ENCODE measurements at regions not wholly inside any gene's neighbourhood (a gene's known extent, or its start where the extent isn't known, plus 50 kb on each side); places are given as distances from the start of the nearest gene placed in this dataset.

GRCh38 chr9:23538067-23538402 is 288.0 kb downstream of the ELAVL2 start:
- Mint-ChIP-seq H3K27me3 (no peaks in the 10 kb centered on the region), H3K4me1 (peaks cover 3 to 12% (median 12%) of the 10 kb centered on the region in 3 donors), H3K4me3 (peak overlapping the region; percentile 15 to 76 (median 35)), H3K27ac (no peak overlapping the region), H3K36me3 (peaks cover 0 to 1% (median 0%) of the 10 kb centered on the region in 3 donors), H3K9me3 (peaks cover 0 to 11% (median 4%) of the 10 kb centered on the region in 5 donors)
- Histone ChIP-seq H3K4me1 (ENCODE audit: insufficient read depth, low read length) (no peaks in the 10 kb centered on the region), H3K36me3 (ENCODE audit: insufficient read depth, low read length) (no peaks in the 10 kb centered on the region), H3K9me3 (ENCODE audit: low read length) (no peaks in the 10 kb centered on the region), H3K27me3 (ENCODE audit: insufficient read depth, low read length, poor library complexity, severe bottlenecking) (no peaks in the 10 kb centered on the region), H3K27ac (ENCODE audit: low read depth, low read length) (no peak overlapping the region), H3K4me3 (ENCODE audit: low read length) (no peak overlapping the region)
- no peak for DNase-seq
- ChIA-PET POLR2A (no interaction called here), CTCF (no interaction called here)

GRCh38 chr9:23538461-23539003 is 287.5 kb downstream of the ELAVL2 start:
- H3K36me3 ChIP-seq (ENCODE audit: insufficient read depth, low read length): no peaks in the 10 kb centered on the region
- DNase-seq: no peak
- POLR2A ChIA-PET: no interaction called here

DNA sequence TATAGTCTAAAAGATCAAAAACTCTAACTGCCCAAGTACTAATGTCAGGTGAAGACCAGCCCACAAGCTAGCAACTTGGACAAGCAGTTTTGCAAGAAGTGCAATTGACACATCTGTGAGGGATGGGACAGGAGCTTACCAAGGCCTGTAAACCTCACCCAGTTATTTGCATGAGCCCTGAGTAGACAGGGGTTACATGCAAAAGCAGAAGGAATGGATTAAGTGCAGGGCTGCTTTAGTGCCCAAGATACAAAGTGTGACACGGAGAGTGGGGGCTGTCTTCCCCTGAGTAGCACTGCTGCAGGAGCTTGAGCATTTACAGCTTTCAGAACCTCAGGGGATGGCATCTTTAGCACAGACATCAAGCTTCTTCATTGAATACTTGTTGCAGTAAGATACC is 286.7 kb downstream of the ELAVL2 start:
- Histone ChIP-seq H3K4me1 (ENCODE audit: insufficient read depth, low read length) (no peaks in the 10 kb centered on the region), H3K4me3 (ENCODE audit: low read length) (no peak overlapping the region), H3K27ac (ENCODE audit: low read depth, low read length) (no peak overlapping the region), H3K36me3 (ENCODE audit: insufficient read depth, low read length) (no peaks in the 10 kb centered on the region), H3K9me3 (ENCODE audit: low read length) (no peaks in the 10 kb centered on the region), H3K27me3 (ENCODE audit: insufficient read depth, low read length, poor library complexity, severe bottlenecking) (no peaks in the 10 kb centered on the region)
- H3K4me1 Mint-ChIP-seq: peaks cover 3 to 12% (median 12%) of the 10 kb centered on the region in 3 donors
- DNase-seq: no peak
- H3K9me3 Mint-ChIP-seq: peaks cover 0 to 11% (median 4%) of the 10 kb centered on the region in 5 donors
- CTCF ChIA-PET: no interaction called here
- no peak overlapping the region for H3K4me3 Mint-ChIP-seq
- POLR2A ChIA-PET: no interaction called here
- H3K27me3 Mint-ChIP-seq: no peaks in the 10 kb centered on the region
- peaks cover 0 to 1% (median 0%) of the 10 kb centered on the region in 3 donors for H3K36me3 Mint-ChIP-seq
- no peak overlapping the region for H3K27ac Mint-ChIP-seq

More at GRCh38 chr9:23538461-23539003, 287.5 kb downstream of the ELAVL2 start:
- Mint-ChIP-seq H3K27ac (no peak overlapping the region), H3K27me3 (no peaks in the 10 kb centered on the region), H3K9me3 (peaks cover 0 to 11% (median 4%) of the 10 kb centered on the region in 5 donors), H3K4me3 (peak overlapping the region in 2 of 7 donors; percentile 29 to 76), H3K36me3 (peaks cover 0 to 1% (median 0%) of the 10 kb centered on the region in 3 donors), H3K4me1 (peaks cover 3 to 12% (median 12%) of the 10 kb centered on the region in 3 donors)
- no peaks in the 10 kb centered on the region for H3K9me3 ChIP-seq (ENCODE audit: low read length)
- no peaks in the 10 kb centered on the region for H3K27me3 ChIP-seq (ENCODE audit: insufficient read depth, low read length, poor library complexity, severe bottlenecking)
- H3K27ac ChIP-seq (ENCODE audit: low read depth, low read length): no peak overlapping the region
- CTCF ChIA-PET: no interaction called here
- H3K4me3 ChIP-seq (ENCODE audit: low read length): no peak overlapping the region
- no peaks in the 10 kb centered on the region for H3K4me1 ChIP-seq (ENCODE audit: insufficient read depth, low read length)

DNA sequence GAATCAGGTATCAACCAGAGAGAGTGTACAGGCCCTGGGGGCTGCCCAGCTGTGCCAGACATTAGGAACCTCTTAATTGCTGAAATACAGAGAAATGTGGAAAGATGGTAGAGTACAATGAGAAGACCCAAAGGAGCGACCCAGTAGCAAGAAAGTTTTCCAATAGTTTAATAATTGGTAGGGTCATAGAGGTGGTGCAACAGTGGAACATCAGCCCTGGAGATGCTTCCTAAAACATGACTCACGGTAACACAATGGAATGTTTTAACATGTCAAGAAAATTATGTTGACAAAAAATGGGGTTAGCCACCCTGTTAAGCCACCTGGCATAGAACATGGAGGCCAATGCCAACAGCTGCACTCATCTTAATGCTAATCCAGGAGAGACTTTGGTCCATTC is 284.1 kb downstream of the ELAVL2 start:
- Histone ChIP-seq H3K4me1 (ENCODE audit: insufficient read depth, low read length) (no peaks in the 10 kb centered on the region), H3K27ac (ENCODE audit: low read depth, low read length) (no peak overlapping the region), H3K36me3 (ENCODE audit: insufficient read depth, low read length) (no peaks in the 10 kb centered on the region), H3K4me3 (ENCODE audit: low read length) (no peak overlapping the region), H3K9me3 (ENCODE audit: low read length) (no peaks in the 10 kb centered on the region), H3K27me3 (ENCODE audit: insufficient read depth, low read length, poor library complexity, severe bottlenecking) (no peaks in the 10 kb centered on the region)
- DNase-seq: no peak
- ChIA-PET CTCF (no interaction called here), POLR2A (no interaction called here)
- no peak overlapping the region for H3K4me3 Mint-ChIP-seq
- no peak overlapping the region for H3K27ac Mint-ChIP-seq
- H3K4me1 Mint-ChIP-seq: peaks cover 3 to 12% (median 11%) of the 10 kb centered on the region in 3 donors
- H3K36me3 Mint-ChIP-seq: peaks cover 0 to 4% (median 1%) of the 10 kb centered on the region in 3 donors
- H3K9me3 Mint-ChIP-seq: peaks cover 3 to 19% (median 8%) of the 10 kb centered on the region in 5 donors
- no peaks in the 10 kb centered on the region for H3K27me3 Mint-ChIP-seq

DNA sequence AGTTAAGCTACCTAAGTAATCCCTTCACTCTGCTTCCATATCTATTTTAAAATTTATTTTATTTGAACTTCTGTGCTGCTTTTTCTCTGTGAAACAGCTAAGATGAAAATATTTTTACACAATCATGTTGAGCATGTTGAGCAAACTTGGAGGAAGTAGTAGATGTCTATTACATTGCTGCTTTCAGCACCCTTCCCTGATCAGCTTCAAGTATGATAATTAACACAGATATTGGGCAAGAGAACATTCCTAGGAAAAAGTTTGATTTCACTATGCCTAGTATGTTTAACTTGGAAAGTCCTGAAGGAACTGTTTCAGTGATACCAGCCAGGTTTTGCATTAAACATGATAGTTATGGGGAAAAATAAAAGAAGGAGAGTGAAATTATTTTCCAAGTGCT is 283.6 kb downstream of the ELAVL2 start:
- H3K27me3 Mint-ChIP-seq: no peaks in the 10 kb centered on the region
- no peak for DNase-seq
- peaks cover 3 to 19% (median 7%) of the 10 kb centered on the region in 5 donors for H3K9me3 Mint-ChIP-seq
- no peak overlapping the region for H3K27ac Mint-ChIP-seq
- ChIA-PET CTCF (no interaction called here), POLR2A (no interaction called here)
- H3K9me3 ChIP-seq (ENCODE audit: low read length): no peaks in the 10 kb centered on the region
- H3K4me1 ChIP-seq (ENCODE audit: insufficient read depth, low read length): no peaks in the 10 kb centered on the region
- H3K27me3 ChIP-seq (ENCODE audit: insufficient read depth, low read length, poor library complexity, severe bottlenecking): no peaks in the 10 kb centered on the region
- H3K4me1 Mint-ChIP-seq: peaks cover 3 to 7% (median 7%) of the 10 kb centered on the region in 3 donors
- H3K4me3 ChIP-seq (ENCODE audit: low read length): no peak overlapping the region
- H3K4me3 Mint-ChIP-seq: no peak overlapping the region
- no peaks in the 10 kb centered on the region for H3K36me3 ChIP-seq (ENCODE audit: insufficient read depth, low read length)
- no peak overlapping the region for H3K27ac ChIP-seq (ENCODE audit: low read depth, low read length)
- peaks cover 0 to 4% (median 1%) of the 10 kb centered on the region in 3 donors for H3K36me3 Mint-ChIP-seq

- ChIA-PET POLR2A (no interaction called here), CTCF (no interaction called here)
- Mint-ChIP-seq H3K9me3 (peaks cover 3 to 20% (median 7%) of the 10 kb centered on the region in 5 donors), H3K4me3 (no peak overlapping the region), H3K27ac (no peak overlapping the region), H3K4me1 (peaks cover 2 to 5% (median 3%) of the 10 kb centered on the region in 3 donors), H3K36me3 (peaks cover 0 to 4% (median 1%) of the 10 kb centered on the region in 3 donors), H3K27me3 (no peaks in the 10 kb centered on the region)
- no peaks in the 10 kb centered on the region for H3K9me3 ChIP-seq (ENCODE audit: low read length)
- no peak overlapping the region for H3K27ac ChIP-seq (ENCODE audit: low read depth, low read length)
- no peak for DNase-seq
- H3K36me3 ChIP-seq (ENCODE audit: insufficient read depth, low read length): no peaks in the 10 kb centered on the region
- no peaks in the 10 kb centered on the region for H3K4me1 ChIP-seq (ENCODE audit: insufficient read depth, low read length)
- H3K27me3 ChIP-seq (ENCODE audit: insufficient read depth, low read length, poor library complexity, severe bottlenecking): no peaks in the 10 kb centered on the region
- H3K4me3 ChIP-seq (ENCODE audit: low read length): no peak overlapping the region
Measured at GRCh38 chr9:23542927-23543326, 283.1 kb downstream of the ELAVL2 start.

DNA sequence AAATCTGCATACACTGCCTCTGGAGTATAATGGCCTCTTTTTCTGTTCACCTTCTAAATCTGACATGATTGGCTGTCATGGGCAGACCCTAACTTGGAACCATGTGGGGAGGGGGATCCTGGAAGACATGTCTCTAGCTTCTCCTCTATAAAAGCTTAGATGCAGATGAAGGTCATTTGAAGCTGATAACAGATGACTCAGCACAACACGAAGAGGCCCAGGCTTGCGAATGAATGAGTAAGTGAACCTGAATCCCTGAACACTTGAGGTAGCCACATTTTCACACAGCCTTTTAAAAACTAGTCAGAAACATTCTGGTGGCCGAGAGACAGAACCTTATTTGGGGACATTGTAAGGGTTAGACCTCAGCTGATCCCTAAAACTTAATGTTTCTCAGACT is 282.6 kb downstream of the ELAVL2 start:
- no peaks in the 10 kb centered on the region for H3K9me3 ChIP-seq (ENCODE audit: low read length)
- Mint-ChIP-seq H3K27me3 (no peaks in the 10 kb centered on the region), H3K9me3 (peaks cover 3 to 21% (median 7%) of the 10 kb centered on the region in 5 donors), H3K4me1 (peaks cover 0 to 5% (median 2%) of the 10 kb centered on the region in 3 donors), H3K4me3 (no peak overlapping the region), H3K27ac (no peak overlapping the region), H3K36me3 (peaks cover 0 to 4% (median 1%) of the 10 kb centered on the region in 3 donors)
- no peaks in the 10 kb centered on the region for H3K36me3 ChIP-seq (ENCODE audit: insufficient read depth, low read length)
- H3K4me1 ChIP-seq (ENCODE audit: insufficient read depth, low read length): no peaks in the 10 kb centered on the region
- H3K27ac ChIP-seq (ENCODE audit: low read depth, low read length): no peak overlapping the region
- H3K27me3 ChIP-seq (ENCODE audit: insufficient read depth, low read length, poor library complexity, severe bottlenecking): no peaks in the 10 kb centered on the region
- H3K4me3 ChIP-seq (ENCODE audit: low read length): no peak overlapping the region
- ChIA-PET POLR2A (no interaction called here), CTCF (no interaction called here)
- DNase-seq: no peak

DNA sequence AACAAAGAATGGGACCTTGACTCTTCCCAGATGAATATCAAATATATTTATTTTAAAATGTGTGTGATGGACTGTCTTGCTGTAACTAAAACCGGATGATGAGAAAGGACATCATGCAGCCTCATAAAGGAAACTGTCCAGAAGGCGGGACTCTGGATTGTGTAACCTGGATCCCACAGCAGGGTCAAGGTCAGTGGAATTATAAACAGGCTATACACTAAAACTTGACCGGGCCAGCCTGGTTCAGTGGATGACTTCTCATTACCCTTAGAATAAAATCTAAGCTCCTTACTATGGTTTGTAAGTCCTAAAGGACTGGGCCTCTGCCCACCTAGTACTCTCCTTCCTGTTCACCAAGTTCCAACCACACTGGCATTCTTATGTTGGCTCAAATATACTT is 280.3 kb downstream of the ELAVL2 start:
- H3K4me1 ChIP-seq (ENCODE audit: insufficient read depth, low read length): no peaks in the 10 kb centered on the region
- no peak overlapping the region for H3K4me3 ChIP-seq (ENCODE audit: low read length)
- no peaks in the 10 kb centered on the region for H3K27me3 Mint-ChIP-seq
- DNase-seq: no peak
- ChIA-PET CTCF (no interaction called here), POLR2A (no interaction called here)
- H3K27me3 ChIP-seq (ENCODE audit: insufficient read depth, low read length, poor library complexity, severe bottlenecking): no peaks in the 10 kb centered on the region
- no peak overlapping the region for H3K27ac Mint-ChIP-seq
- H3K4me3 Mint-ChIP-seq: no peak overlapping the region
- H3K9me3 Mint-ChIP-seq: peaks cover 3 to 27% (median 10%) of the 10 kb centered on the region in 5 donors
- H3K36me3 Mint-ChIP-seq: peaks cover 0 to 4% (median 1%) of the 10 kb centered on the region in 3 donors
- H3K27ac ChIP-seq (ENCODE audit: low read depth, low read length): no peak overlapping the region
- H3K9me3 ChIP-seq (ENCODE audit: low read length): no peaks in the 10 kb centered on the region
- H3K4me1 Mint-ChIP-seq: no peaks in the 10 kb centered on the region
- no peaks in the 10 kb centered on the region for H3K36me3 ChIP-seq (ENCODE audit: insufficient read depth, low read length)
